ENCODE measurements at regions not wholly inside any gene's neighbourhood (a gene's known extent, or its start where the extent isn't known, plus 50 kb on each side); places are given as distances from the start of the nearest gene placed in this dataset.

DNA sequence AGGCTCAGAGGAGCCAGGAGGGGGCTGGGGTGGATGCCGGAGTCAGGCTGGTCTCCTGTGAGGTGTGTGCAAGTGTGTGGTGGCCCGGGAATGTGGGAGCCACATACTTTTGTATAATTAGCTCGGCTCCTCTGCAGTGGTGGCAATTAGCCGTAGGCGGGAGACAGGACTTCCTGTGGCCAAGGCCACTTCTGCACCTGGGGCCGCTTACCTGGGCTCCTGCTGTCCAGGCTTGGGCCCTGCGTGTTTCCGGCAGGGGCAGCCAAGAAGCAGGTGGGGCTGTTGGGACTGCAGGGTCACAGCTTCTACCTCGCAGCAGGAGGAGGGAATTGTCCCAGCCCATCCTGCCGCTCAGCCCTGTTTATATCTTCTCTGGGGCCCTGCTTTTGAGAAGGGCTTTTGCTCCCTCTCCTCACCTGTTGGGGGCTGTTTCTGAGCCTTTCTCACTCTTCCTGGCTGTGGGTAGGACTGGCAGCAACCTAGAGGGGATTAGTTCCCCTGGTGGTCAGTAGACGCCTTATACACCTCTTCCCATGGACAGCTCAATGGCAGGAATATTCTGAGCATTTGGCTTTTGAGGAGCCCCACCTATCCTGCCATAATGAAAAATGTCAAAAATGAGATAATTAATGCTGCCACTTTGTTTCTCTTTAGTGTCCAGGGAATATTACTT lies 145.4 kb upstream of the PITX1 start:
- no peak overlapping the region for H3K27ac ChIP-seq (ENCODE audit: low read depth, low read length)
- H3F3A ChIP-seq (ENCODE audit: control insufficient read depth, insufficient read depth), result no peaks in the 10 kb centered on the region
- no peak overlapping the region for H3K4me3 ChIP-seq (ENCODE audit: low read length)
- no peaks in the 10 kb centered on the region for H3K79me2 ChIP-seq (ENCODE audit: control insufficient read depth, low read length)
- H3K9me3 ChIP-seq (ENCODE audit: control insufficient read depth, insufficient read depth, low read length), result no peaks in the 10 kb centered on the region
- H3K4me2 ChIP-seq (ENCODE audit: low read length), result no peak overlapping the region
- TF ChIP-seq EZH2phosphoT487 (IDR thresholded peaks at IDR 0.05; ENCODE audit: borderline replicate concordance, low read length), result no peak
- TF ChIP-seq, protein P1, sequence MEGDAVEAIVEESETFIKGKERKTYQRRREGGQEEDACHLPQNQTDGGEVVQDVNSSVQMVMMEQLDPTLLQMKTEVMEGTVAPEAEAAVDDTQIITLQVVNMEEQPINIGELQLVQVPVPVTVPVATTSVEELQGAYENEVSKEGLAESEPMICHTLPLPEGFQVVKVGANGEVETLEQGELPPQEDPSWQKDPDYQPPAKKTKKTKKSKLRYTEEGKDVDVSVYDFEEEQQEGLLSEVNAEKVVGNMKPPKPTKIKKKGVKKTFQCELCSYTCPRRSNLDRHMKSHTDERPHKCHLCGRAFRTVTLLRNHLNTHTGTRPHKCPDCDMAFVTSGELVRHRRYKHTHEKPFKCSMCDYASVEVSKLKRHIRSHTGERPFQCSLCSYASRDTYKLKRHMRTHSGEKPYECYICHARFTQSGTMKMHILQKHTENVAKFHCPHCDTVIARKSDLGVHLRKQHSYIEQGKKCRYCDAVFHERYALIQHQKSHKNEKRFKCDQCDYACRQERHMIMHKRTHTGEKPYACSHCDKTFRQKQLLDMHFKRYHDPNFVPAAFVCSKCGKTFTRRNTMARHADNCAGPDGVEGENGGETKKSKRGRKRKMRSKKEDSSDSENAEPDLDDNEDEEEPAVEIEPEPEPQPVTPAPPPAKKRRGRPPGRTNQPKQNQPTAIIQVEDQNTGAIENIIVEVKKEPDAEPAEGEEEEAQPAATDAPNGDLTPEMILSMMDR (IDR thresholded peaks at IDR 0.05; ENCODE audit: low read depth, low read length, poor library complexity, severe bottlenecking), result no peak
- H3K27me3 ChIP-seq (ENCODE audit: control insufficient read depth, low read length), result no peaks in the 10 kb centered on the region
- H3K4me1 ChIP-seq (ENCODE audit: control insufficient read depth, low read length), result peaks cover 7% of the 10 kb centered on the region
- no peaks in the 10 kb centered on the region for H4K20me1 ChIP-seq (ENCODE audit: control insufficient read depth, insufficient read depth, low read depth, low read length)
- H3K9me2 ChIP-seq (replicated peaks; ENCODE audit: control insufficient read depth, low read length), result no peaks in the 10 kb centered on the region
- no peaks in the 10 kb centered on the region for H3K36me3 ChIP-seq (ENCODE audit: control insufficient read depth, low read length)

DNA sequence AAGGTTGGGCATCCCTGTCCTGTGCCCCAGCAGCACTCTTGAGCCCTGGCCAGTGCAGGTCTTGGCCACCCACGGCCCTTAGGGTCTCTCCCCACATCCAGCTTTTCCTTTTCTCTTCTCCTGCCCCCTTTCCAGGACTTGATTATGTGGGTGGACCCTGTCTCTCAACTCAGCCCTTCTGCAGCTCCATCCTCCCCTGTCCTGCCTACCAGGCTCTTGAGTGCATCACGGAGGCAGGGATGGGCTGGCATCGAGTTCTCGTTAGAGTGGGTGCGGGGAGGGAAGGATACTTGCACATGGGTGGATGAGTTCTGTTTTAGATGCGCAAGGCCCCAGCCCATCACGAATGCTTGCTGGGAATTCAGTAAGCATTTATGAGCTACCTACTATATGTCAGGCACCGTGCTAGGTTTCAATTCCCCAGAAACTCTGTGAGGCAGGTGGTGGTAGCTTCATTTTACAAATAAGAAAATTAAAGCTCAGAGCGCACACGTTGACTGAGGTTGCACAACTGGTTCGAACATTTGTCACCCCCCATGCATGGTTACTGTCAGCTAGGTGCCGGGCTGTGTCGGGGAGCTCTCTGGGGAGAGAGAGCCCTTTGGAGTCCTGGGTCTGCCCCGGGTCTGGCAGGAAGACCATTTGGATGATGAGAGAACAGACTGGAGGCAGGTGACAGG lies 144.6 kb upstream of the PITX1 start:
- no peaks in the 10 kb centered on the region for H3K9me3 ChIP-seq (ENCODE audit: control insufficient read depth, insufficient read depth, low read length)
- TF ChIP-seq, protein P1 (IDR thresholded peaks at IDR 0.05; ENCODE audit: low read depth, low read length, poor library complexity, severe bottlenecking), result no peak
- no peak for TF ChIP-seq EZH2phosphoT487 (IDR thresholded peaks at IDR 0.05; ENCODE audit: borderline replicate concordance, low read length)
- no peak overlapping the region for H3K4me3 ChIP-seq (ENCODE audit: low read length)
- peaks cover 7% of the 10 kb centered on the region for H3K4me1 ChIP-seq (ENCODE audit: control insufficient read depth, low read length)
- H3K36me3 ChIP-seq (ENCODE audit: control insufficient read depth, low read length), result no peaks in the 10 kb centered on the region
- no peaks in the 10 kb centered on the region for H3K79me2 ChIP-seq (ENCODE audit: control insufficient read depth, low read length)
- H3F3A ChIP-seq (ENCODE audit: control insufficient read depth, insufficient read depth), result no peaks in the 10 kb centered on the region
- no peaks in the 10 kb centered on the region for H3K9me2 ChIP-seq (replicated peaks; ENCODE audit: control insufficient read depth, low read length)
- H4K20me1 ChIP-seq (ENCODE audit: control insufficient read depth, insufficient read depth, low read depth, low read length), result no peaks in the 10 kb centered on the region
- H3K27me3 ChIP-seq (ENCODE audit: control insufficient read depth, low read length), result no peaks in the 10 kb centered on the region
- H3K4me2 ChIP-seq (ENCODE audit: low read length), result no peak overlapping the region
- no peak overlapping the region for H3K27ac ChIP-seq (ENCODE audit: low read depth, low read length)

- Histone ChIP-seq H3K79me2 (ENCODE audit: control insufficient read depth, low read length) (no peaks in the 10 kb centered on the region), H3K9me3 (ENCODE audit: control insufficient read depth, insufficient read depth, low read length) (no peaks in the 10 kb centered on the region), H3K36me3 (ENCODE audit: control insufficient read depth, low read length) (no peaks in the 10 kb centered on the region), H3F3A (ENCODE audit: control insufficient read depth, insufficient read depth) (no peaks in the 10 kb centered on the region), H3K4me1 (ENCODE audit: control insufficient read depth, low read length) (peaks cover 7% of the 10 kb centered on the region), H3K27me3 (ENCODE audit: control insufficient read depth, low read length) (no peaks in the 10 kb centered on the region), H4K20me1 (ENCODE audit: control insufficient read depth, insufficient read depth, low read depth, low read length) (no peaks in the 10 kb centered on the region), H3K4me2 (ENCODE audit: low read length) (no peak overlapping the region), H3K27ac (ENCODE audit: low read depth, low read length) (no peak overlapping the region), H3K4me3 (ENCODE audit: low read length) (no peak overlapping the region), H3K9me2 (replicated peaks; ENCODE audit: control insufficient read depth, low read length) (no peaks in the 10 kb centered on the region)
- TF ChIP-seq, protein P1 (IDR thresholded peaks at IDR 0.05; ENCODE audit: low read depth, low read length, poor library complexity, severe bottlenecking), result no peak
- TF ChIP-seq EZH2phosphoT487 (IDR thresholded peaks at IDR 0.05; ENCODE audit: borderline replicate concordance, low read length), result no peak
Observed at GRCh38 chr5:135177591-135177990, 143.6 kb upstream of the PITX1 start.
